Heart right ventricle (tissue), 16 donors: ENCODE measurements at regions not wholly inside any gene's neighbourhood (a gene's known extent, or its start where the extent isn't known, plus 50 kb on each side); places are given as distances from the start of the nearest gene placed in this dataset.

Experiments
- ATAC-seq, 8 donors: fragments of 200-7000 bp; cut with Tn5 transposase; one replicate each; pipeline ENCODE4 v1.9.1; 2020; ENCODE audit warnings: mild to moderate bottlenecking in 8 of 8, moderate library complexity in 8 of 8, moderate number of reproducible peaks in 1 of 8
- DNase-seq, 2 donors: peaks; one replicate each; pipeline ENCODE4 v3.0.0-alpha.2; 2020
- H3K27ac ChIP-seq, 10 donors: fragments of 200-600 bp; sonication (generic) in 2 of 10; one replicate each; pipeline versions ENCODE4 v1.5.0 to v1.8.0; 2020 to 2022; ENCODE audit warnings: mild to moderate bottlenecking in 3 of 10
- H3K27me3 ChIP-seq, 7 donors: fragments of 200-600 bp; one replicate each; pipeline ENCODE4 v1.8.0; 2021 to 2022; ENCODE audit warnings: mild to moderate bottlenecking in 2 of 7
- H3K36me3 ChIP-seq, 9 donors: fragments of 200-600 bp; sonication (generic) in 1 of 9; one replicate each; pipeline versions ENCODE4 v1.5.0 to v1.8.0; 2020 to 2022; ENCODE audit warnings: mild to moderate bottlenecking in 2 of 9
- H3K4me1 ChIP-seq, 9 donors: fragments of 200-600 bp; sonication (generic) in 1 of 9; one replicate each; pipeline versions ENCODE4 v1.5.0 to v1.8.0; 2020 to 2022; ENCODE audit warnings: mild to moderate bottlenecking in 4 of 9
- H3K4me3 ChIP-seq, 10 donors: fragments of 200-600 bp; sonication (generic) in 2 of 10; one replicate each; pipeline versions ENCODE4 v1.5.0 to v1.8.0; 2020 to 2022; ENCODE audit warnings: mild to moderate bottlenecking in 7 of 10, moderate library complexity in 2 of 10
- H3K9me3 ChIP-seq, 11 donors: fragments of 200-600 bp in 10 of 11; sonication (generic) in 2 of 11; one replicate each; pipeline versions ENCODE4 v1.5.0 to v1.8.0; 2013 to 2022; ENCODE audit warnings: mild to moderate bottlenecking in 2 of 11, control low read depth in 1 of 11, moderate library complexity in 1 of 11
- CTCF ChIP-seq, 9 donors: fragments of 200-600 bp; sonication (generic) in 2 of 9; IDR thresholded peaks; one replicate each; pipeline versions ENCODE4 v1.5.0 to v1.8.0; 2021 to 2022; ENCODE audit warnings: antibody characterized with exemption in 9 of 9, mild to moderate bottlenecking in 5 of 9, moderate library complexity in 1 of 9
- WGBS, 2 donors: extraction: QIAGEN DNeasy Blood & Tissue Kit; methylation state at CpG; one replicate each; pipeline ENCODE4 v1.1.7; 2013; ENCODE audit warnings: inconsistent platforms in 1 of 2; 5-methylcytosine and 5-hydroxymethylcytosine counted together
- intact Hi-C, 10 donors: fragments of 100-400 bp; cut with DNase I; formaldehyde crosslinking; loops; one replicate each; pipeline versions ENCODE4 v1.11.1 to v1.14.2; 2022
- donor health status: Arrhythmogenic right ventricular cardiomyopathy.
- donor health status: ischemic (EF 13 %, LVEDD 7.1; RV severe dilation, severe dysfunction).
- donor health status: healthy with polysubstance abuse.
- donor health status: DM: no; HTN: yes; CAD: no.
- donor health status: DM: no; HTN: no; CAD: no.
- donor health status: ischemic (EF 25% LVEDD 6.9; RV normal size, moderate dysfunction).
- donor health status: ischemic (EF 25% LVEDD 5.7; RV mildly dilated, moderate dysfunction).
- donor health status: healthy.
- donor health status: DM: yes; HTN: yes; CAD: no.
- donor health status: Ischemic cardiomyopathy.
- donor health status: ischemic (EF 35%, LVEDD 5.7; RV mildly dilated, moderate dysfunction).
- donor health status: nonischemic (EF 11% LVEDD 7.7; RV severe dilation, severe dysfunction).
- donor health status: DM: yes; HTN: yes; CAD: no.
- donor health status: PGD.
- donor health status: ischemic (EF 29% LVEDD 5.4; RV normal size, mild dysfunction).
- donor health status: nonischemic (EF 23%, LVEDD 6.1; RV moderate dilation, normal function).

DNA sequence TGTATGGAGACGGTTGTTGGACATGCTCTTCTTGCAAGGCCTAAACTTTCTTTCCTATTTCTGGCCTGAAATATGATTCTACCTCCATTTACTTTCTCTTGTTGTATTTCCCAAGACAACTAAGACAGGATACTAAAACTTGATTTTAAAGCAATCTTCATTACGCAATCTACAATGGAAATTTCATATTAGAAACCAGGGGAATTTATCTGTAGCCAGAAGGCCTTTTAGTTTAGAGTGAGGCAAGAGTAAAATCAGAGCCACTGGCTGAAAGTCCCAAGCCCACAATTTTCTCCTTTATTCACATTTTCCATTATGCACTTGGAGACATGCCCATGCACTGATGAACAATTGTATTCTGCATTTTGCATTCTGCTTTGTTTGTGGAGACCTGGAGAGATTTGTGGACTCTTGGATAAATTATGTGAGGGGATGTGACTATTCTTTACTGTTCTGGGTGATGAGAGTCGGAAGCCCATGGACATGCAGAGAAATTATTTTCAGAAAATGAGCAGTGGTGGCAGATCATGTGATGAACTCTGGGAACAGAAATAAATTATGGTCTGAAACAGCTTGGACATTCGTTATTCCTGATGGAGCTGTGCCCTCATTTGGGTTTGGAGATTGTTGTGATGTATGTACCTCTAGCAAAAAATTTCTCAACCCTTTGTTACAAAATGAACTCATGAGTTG lies 336.8 kb downstream of the SEC16B start:
- no peak for ATAC-seq

GRCh38 chr1:177631770-177632169 lies 338.1 kb downstream of the SEC16B start:
- 88 to 90% methylated on average over 2 of the region's 2 CpGs for WGBS, 2 donors
- Histone ChIP-seq H3K4me3 (no peak overlapping the region), H3K9me3 (no peaks in the 10 kb centered on the region), H3K36me3 (no peaks in the 10 kb centered on the region), H3K27me3 (peaks cover 0 to 5% (median 0%) of the 10 kb centered on the region in 7 donors), H3K27ac (no peak overlapping the region), H3K4me1 (no peaks in the 10 kb centered on the region)
- intact Hi-C loops, result no loop called here
- DNase-seq, result no peak
- TF ChIP-seq CTCF (IDR thresholded peaks at IDR 0.05), result no peak
- no peak for ATAC-seq

More for the DNA sequence above, 336.8 kb downstream of the SEC16B start:
- intact Hi-C loops, result no loop called here
- no peaks in the 10 kb centered on the region for H3K4me1 ChIP-seq
- no peaks in the 10 kb centered on the region for H3K9me3 ChIP-seq
- H3K4me3 ChIP-seq, result no peak overlapping the region
- WGBS, 2 donors, result 58 to 80% methylated on average over 4 of the region's 4 CpGs
- H3K27me3 ChIP-seq, result peaks cover 0 to 5% (median 0%) of the 10 kb centered on the region in 7 donors
- no peaks in the 10 kb centered on the region for H3K36me3 ChIP-seq
- no peak for TF ChIP-seq CTCF (IDR thresholded peaks at IDR 0.05)
- no peak for DNase-seq
- H3K27ac ChIP-seq, result no peak overlapping the region

- H3K36me3 ChIP-seq, result no peaks in the 10 kb centered on the region
- intact Hi-C loops, result no loop called here
- ATAC-seq (no peak), DNase-seq (no peak)
- 59 to 64% methylated on average over 1 of the region's 1 CpG for WGBS, 2 donors
- H3K27ac ChIP-seq, result no peak overlapping the region
- H3K9me3 ChIP-seq, result peaks cover 0 to 7% (median 0%) of the 10 kb centered on the region in 11 donors
- no peak for TF ChIP-seq CTCF (IDR thresholded peaks at IDR 0.05)
- peaks cover 0 to 5% (median 0%) of the 10 kb centered on the region in 7 donors for H3K27me3 ChIP-seq
- no peak overlapping the region for H3K4me3 ChIP-seq
- no peaks in the 10 kb centered on the region for H3K4me1 ChIP-seq
Observed at GRCh38 chr1:177629526-177629925, 340.3 kb downstream of the SEC16B start.

- no peaks in the 10 kb centered on the region for H3K36me3 ChIP-seq
- 78% methylated on average over 4 of the region's 4 CpGs for WGBS, 2 donors
- no peak for TF ChIP-seq CTCF (IDR thresholded peaks at IDR 0.05)
- peaks cover 0 to 7% (median 0%) of the 10 kb centered on the region in 11 donors for H3K9me3 ChIP-seq
- H3K27ac ChIP-seq, result no peak overlapping the region
- ATAC-seq (no peak), DNase-seq (no peak)
- H3K4me3 ChIP-seq, result no peak overlapping the region
- H3K27me3 ChIP-seq, result peaks cover 0 to 8% (median 4%) of the 10 kb centered on the region in 7 donors
- intact Hi-C loops, result no loop called here
- no peaks in the 10 kb centered on the region for H3K4me1 ChIP-seq
Observed at GRCh38 chr1:177627148-177627910, 342.5 kb downstream of the SEC16B start.
